ENCODE measurements at regions not wholly inside any gene's neighbourhood (a gene's known extent, or its start where the extent isn't known, plus 50 kb on each side); places are given as distances from the start of the nearest gene placed in this dataset.

GRCh38 chr5:136665331-136665730 lies 300.0 kb upstream of the TRPC7 start:
- H3K4me2 ChIP-seq, result no peak overlapping the region

GRCh38 chr5:136661026-136661425 lies 295.7 kb upstream of the TRPC7 start:
- TF ChIP-seq CTCF (IDR thresholded peaks at IDR 0.05) (no peak), EZH2 (IDR thresholded peaks at IDR 0.05) (no peak), EZH2phosphoT487 (IDR thresholded peaks at IDR 0.05) (no peak)
- no peak overlapping the region for H3K4me3 Mint-ChIP-seq
- no peaks in the 10 kb centered on the region for H3K27me3 Mint-ChIP-seq (ENCODE audit: insufficient read depth, low read depth)
- H3K27me3 ChIP-seq, result no peaks in the 10 kb centered on the region
- no peak for DNase-seq (ENCODE audit: low spot score)
- H3K27ac Mint-ChIP-seq, result no peak overlapping the region
- H3F3A ChIP-seq (ENCODE audit: low read depth), result no peaks in the 10 kb centered on the region
- no peaks in the 10 kb centered on the region for H3K4me1 ChIP-seq
- no peaks in the 10 kb centered on the region for H4K20me1 ChIP-seq (ENCODE audit: low read depth)
- no peak overlapping the region for H2AFZ ChIP-seq (replicated peaks)
- H3K9ac ChIP-seq, result no peak overlapping the region
- no peaks in the 10 kb centered on the region for H3K9me3 ChIP-seq (ENCODE audit: low read depth)
- H3K27ac ChIP-seq, result no peak overlapping the region
- H3K4me1 Mint-ChIP-seq, result no peaks in the 10 kb centered on the region
- no peaks in the 10 kb centered on the region for H3K36me3 Mint-ChIP-seq
- H3K36me3 ChIP-seq, result no peaks in the 10 kb centered on the region
- H3K9me3 Mint-ChIP-seq, result no peaks in the 10 kb centered on the region
- no peak overlapping the region for H3K4me3 ChIP-seq
- no peak overlapping the region for H3K4me2 ChIP-seq
- no peaks in the 10 kb centered on the region for H3K79me2 ChIP-seq (ENCODE audit: low read depth)

More at GRCh38 chr5:136665331-136665730, 300.0 kb upstream of the TRPC7 start:
- Histone ChIP-seq H3K9ac (no peak overlapping the region), H3K4me1 (no peaks in the 10 kb centered on the region), H4K20me1 (ENCODE audit: low read depth) (no peaks in the 10 kb centered on the region), H3F3A (ENCODE audit: low read depth) (no peaks in the 10 kb centered on the region), H3K27me3 (no peaks in the 10 kb centered on the region), H3K4me3 (no peak overlapping the region), H3K27ac (no peak overlapping the region), H3K9me3 (ENCODE audit: low read depth) (no peaks in the 10 kb centered on the region), H3K36me3 (no peaks in the 10 kb centered on the region), H2AFZ (replicated peaks) (no peak overlapping the region), H3K79me2 (ENCODE audit: low read depth) (no peaks in the 10 kb centered on the region)
- Mint-ChIP-seq H3K4me3 (no peak overlapping the region), H3K9me3 (peaks cover 3% of the 10 kb centered on the region), H3K36me3 (no peaks in the 10 kb centered on the region), H3K4me1 (peaks cover 6% of the 10 kb centered on the region), H3K27me3 (ENCODE audit: insufficient read depth, low read depth) (no peaks in the 10 kb centered on the region), H3K27ac (no peak overlapping the region)
- no peak for TF ChIP-seq EZH2 (IDR thresholded peaks at IDR 0.05)
- TF ChIP-seq EZH2phosphoT487 (IDR thresholded peaks at IDR 0.05), result no peak
- no peak for TF ChIP-seq CTCF (IDR thresholded peaks at IDR 0.05)
- no peak for DNase-seq (ENCODE audit: low spot score)

- no peak overlapping the region for H3K4me3 Mint-ChIP-seq
- H3K27ac Mint-ChIP-seq, result no peak overlapping the region
- no peak overlapping the region for H3K4me3 ChIP-seq
- TF ChIP-seq EZH2phosphoT487 (IDR thresholded peaks at IDR 0.05) (no peak), CTCF (IDR thresholded peaks at IDR 0.05) (no peak), EZH2 (IDR thresholded peaks at IDR 0.05) (no peak)
- H3K4me1 ChIP-seq, result no peaks in the 10 kb centered on the region
- H3K36me3 Mint-ChIP-seq, result no peaks in the 10 kb centered on the region
- H3K4me1 Mint-ChIP-seq, result peaks cover 7% of the 10 kb centered on the region
- H3K9ac ChIP-seq, result no peak overlapping the region
- no peak for DNase-seq (ENCODE audit: low spot score)
- H3K27ac ChIP-seq, result no peak overlapping the region
- H3K27me3 Mint-ChIP-seq (ENCODE audit: insufficient read depth, low read depth), result no peaks in the 10 kb centered on the region
- H2AFZ ChIP-seq (replicated peaks), result no peak overlapping the region
- H3K4me2 ChIP-seq, result no peak overlapping the region
- no peaks in the 10 kb centered on the region for H3K9me3 Mint-ChIP-seq
- no peaks in the 10 kb centered on the region for H3K36me3 ChIP-seq
- no peaks in the 10 kb centered on the region for H3F3A ChIP-seq (ENCODE audit: low read depth)
- no peaks in the 10 kb centered on the region for H3K9me3 ChIP-seq (ENCODE audit: low read depth)
- no peaks in the 10 kb centered on the region for H3K27me3 ChIP-seq
- no peaks in the 10 kb centered on the region for H3K79me2 ChIP-seq (ENCODE audit: low read depth)
- no peaks in the 10 kb centered on the region for H4K20me1 ChIP-seq (ENCODE audit: low read depth)
Measured at GRCh38 chr5:136656811-136657210, 291.5 kb upstream of the TRPC7 start.

Data from neural progenitor cell (in vitro differentiated cells).